NCI-H2196 (cell line): ENCODE measurements at regions not wholly inside any gene's neighbourhood (a gene's known extent, or its start where the extent isn't known, plus 50 kb on each side); places are given as distances from the start of the nearest gene placed in this dataset.

Source experiments
- DNase-seq: peaks from one replicate; lab custom pipeline; 2025; ENCODE audit not compliant: unreplicated experiment; lab: John Stamatoyannopoulos, UW

- DNase-seq: no peak
These were observed 136.9 kb downstream of the SLC38A1 start for GRCh38 chr12:46131732-46132469.

GRCh38 chr12:46127656-46128055 lies 137.3 kb upstream of the SCAF11 start:
- DNase-seq: no peak

- DNase-seq: no peak
These were observed 135.8 kb upstream of the SCAF11 start for GRCh38 chr12:46126050-46126727.

- DNase-seq: peak; percentile 77
These were observed 134.7 kb upstream of the SCAF11 start for GRCh38 chr12:46124848-46125619.

GRCh38 chr12:46124132-46124847 lies 133.9 kb upstream of the SCAF11 start:
- no peak for DNase-seq

- no peak for DNase-seq
These were observed 122.0 kb upstream of the SCAF11 start for GRCh38 chr12:46112364-46112763.

GRCh38 chr12:46111715-46112114 lies 121.3 kb upstream of the SCAF11 start:
- no peak for DNase-seq

- no peak for DNase-seq
These were observed 120.7 kb upstream of the SCAF11 start for GRCh38 chr12:46110928-46111699.

- DNase-seq: peak; percentile 6
These were observed 119.8 kb upstream of the SCAF11 start for GRCh38 chr12:46110223-46110611.

- DNase-seq: no peak
These were observed 119.2 kb upstream of the SCAF11 start for GRCh38 chr12:46109343-46110222.

- DNase-seq: no peak
These were observed 118.3 kb upstream of the SCAF11 start for GRCh38 chr12:46108721-46109120.

GRCh38 chr12:46107591-46107990 lies 117.2 kb upstream of the SCAF11 start:
- no peak for DNase-seq

GRCh38 chr12:46105735-46106134 lies 115.4 kb upstream of the SCAF11 start:
- DNase-seq: no peak

- no peak for DNase-seq
These were observed 113.4 kb upstream of the SCAF11 start for GRCh38 chr12:46103559-46104383.

GRCh38 chr12:46101485-46101869 lies 111.1 kb upstream of the SCAF11 start:
- DNase-seq: no peak

- DNase-seq: no peak
These were observed 110.4 kb upstream of the SCAF11 start for GRCh38 chr12:46100551-46101484.

GRCh38 chr12:46089414-46090162 lies 99.2 kb upstream of the SCAF11 start:
- no peak for DNase-seq
